ENCODE measurements at regions not wholly inside any gene's neighbourhood (a gene's known extent, or its start where the extent isn't known, plus 50 kb on each side); places are given as distances from the start of the nearest gene placed in this dataset.
"Not testable (repeated sequence)": the region's sequence is repeated elsewhere in the genome, so short reads cannot be mapped to it uniquely, and the experiment has no call there.

- Histone ChIP-seq H4K20me1 (ENCODE audit: insufficient read depth, low read length) (no peaks in the 10 kb centered on the region), H2AFZ (ENCODE audit: low read depth, low read length) (no peak overlapping the region), H3K9ac (ENCODE audit: low read depth, low read length) (no peak overlapping the region), H3K27ac (ENCODE audit: low read length) (no peak overlapping the region), H3K36me3 (ENCODE audit: insufficient read depth, low read length) (peaks cover 27% of the 10 kb centered on the region), H3K4me1 (ENCODE audit: insufficient read depth, low read length) (no peaks in the 10 kb centered on the region), H3K27me3 (ENCODE audit: insufficient read depth, low read length, poor library complexity) (no peaks in the 10 kb centered on the region), H3K4me2 (ENCODE audit: insufficient read depth, low read length) (no peak overlapping the region), H3K4me3 (ENCODE audit: low read depth in 1 of 2, low read length in 2 of 2) (no peak overlapping the region), H3K9me3 (ENCODE audit: insufficient read depth, low read length, severe bottlenecking) (peaks cover 31% of the 10 kb centered on the region), H3K79me2 (ENCODE audit: insufficient read depth, low read length) (no peaks in the 10 kb centered on the region)
- TF ChIP-seq CTCF (IDR thresholded peaks at IDR 0.05; ENCODE audit: borderline replicate concordance, extremely low read depth, low read length, poor library complexity, severe bottlenecking) = no peak
- no peak for TF ChIP-seq EZH2 (IDR thresholded peaks at IDR 0.05; ENCODE audit: borderline replicate concordance, low read depth, low read length, severe bottlenecking)
- ATAC-seq (ENCODE audit: insufficient read depth, low read depth) (no peak), DNase-seq (peak; percentile 25)
Observed at GRCh38 chr6:22173311-22173710, 123.5 kb downstream of the PRL start.

- Histone ChIP-seq H3K9me3 (ENCODE audit: insufficient read depth, low read length, severe bottlenecking) (peaks cover 21% of the 10 kb centered on the region), H3K36me3 (ENCODE audit: insufficient read depth, low read length) (peaks cover 24% of the 10 kb centered on the region)
- not testable (repeated sequence) for H3K4me2 ChIP-seq (ENCODE audit: insufficient read depth, low read length); H3K79me2 ChIP-seq (ENCODE audit: insufficient read depth, low read length); H3K9ac ChIP-seq (ENCODE audit: low read depth, low read length); H4K20me1 ChIP-seq (ENCODE audit: insufficient read depth, low read length); H3K27ac ChIP-seq (ENCODE audit: low read length); DNase-seq; ATAC-seq (ENCODE audit: insufficient read depth, low read depth); H2AFZ ChIP-seq (ENCODE audit: low read depth, low read length); H3K4me1 ChIP-seq (ENCODE audit: insufficient read depth, low read length); H3K27me3 ChIP-seq (ENCODE audit: insufficient read depth, low read length, poor library complexity); H3K4me3 ChIP-seq (ENCODE audit: low read depth in 1 of 2, low read length in 2 of 2)
Observed at GRCh38 chr6:22180250-22180649, 116.6 kb downstream of the PRL start.

DNA sequence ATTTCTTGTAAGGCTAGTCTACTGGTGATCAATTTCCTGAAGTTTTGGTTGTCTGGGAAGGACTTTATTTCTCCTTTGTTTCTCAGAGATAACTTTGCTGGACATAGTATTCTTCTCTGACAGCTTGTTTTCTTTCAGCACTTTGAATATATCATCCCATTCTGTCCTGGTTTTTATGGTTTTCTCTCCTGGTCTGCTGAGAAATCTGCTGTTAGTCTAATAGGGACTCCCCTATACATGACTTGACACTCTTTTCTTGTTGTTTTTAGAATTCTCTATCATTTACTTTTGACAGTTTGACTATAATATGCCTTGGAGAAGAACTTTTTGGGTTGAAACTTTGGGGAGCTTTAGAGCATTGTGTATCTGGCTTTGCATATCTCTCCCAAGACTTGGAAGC is 112.5 kb downstream of the PRL start:
- Histone ChIP-seq H4K20me1 (ENCODE audit: insufficient read depth, low read length) (no peaks in the 10 kb centered on the region), H3K36me3 (ENCODE audit: insufficient read depth, low read length) (peaks cover 24% of the 10 kb centered on the region), H3K4me3 (ENCODE audit: low read depth in 1 of 2, low read length in 2 of 2) (no peak overlapping the region), H3K79me2 (ENCODE audit: insufficient read depth, low read length) (no peaks in the 10 kb centered on the region), H3K27me3 (ENCODE audit: insufficient read depth, low read length, poor library complexity) (no peaks in the 10 kb centered on the region), H3K9ac (ENCODE audit: low read depth, low read length) (no peak overlapping the region), H3K4me1 (ENCODE audit: insufficient read depth, low read length) (no peaks in the 10 kb centered on the region), H3K27ac (ENCODE audit: low read length) (no peak overlapping the region), H2AFZ (ENCODE audit: low read depth, low read length) (no peak overlapping the region), H3K4me2 (ENCODE audit: insufficient read depth, low read length) (no peak overlapping the region), H3K9me3 (ENCODE audit: insufficient read depth, low read length, severe bottlenecking) (peaks cover 21% of the 10 kb centered on the region)
- ATAC-seq (ENCODE audit: insufficient read depth, low read depth) (no peak), DNase-seq (no peak)
- TF ChIP-seq CTCF (IDR thresholded peaks at IDR 0.05; ENCODE audit: borderline replicate concordance, extremely low read depth, low read length, poor library complexity, severe bottlenecking) (no peak), EZH2 (IDR thresholded peaks at IDR 0.05; ENCODE audit: borderline replicate concordance, low read depth, low read length, severe bottlenecking) (no peak)

GRCh38 chr6:22189946-22190345 is 106.9 kb downstream of the PRL start:
- Histone ChIP-seq H3K27ac (ENCODE audit: low read length) (no peak overlapping the region), H4K20me1 (ENCODE audit: insufficient read depth, low read length) (no peaks in the 10 kb centered on the region), H3K9ac (ENCODE audit: low read depth, low read length) (no peak overlapping the region), H3K4me3 (ENCODE audit: low read depth in 1 of 2, low read length in 2 of 2) (no peak overlapping the region), H3K36me3 (ENCODE audit: insufficient read depth, low read length) (peaks cover 10% of the 10 kb centered on the region; the same call in 1 of the 2 replicates), H3K4me2 (ENCODE audit: insufficient read depth, low read length) (no peak overlapping the region), H2AFZ (ENCODE audit: low read depth, low read length) (no peak overlapping the region), H3K79me2 (ENCODE audit: insufficient read depth, low read length) (no peaks in the 10 kb centered on the region), H3K4me1 (ENCODE audit: insufficient read depth, low read length) (peaks cover 4% of the 10 kb centered on the region; the same call in 1 of the 2 replicates), H3K9me3 (ENCODE audit: insufficient read depth, low read length, severe bottlenecking) (peaks cover 2% of the 10 kb centered on the region), H3K27me3 (ENCODE audit: insufficient read depth, low read length, poor library complexity) (no peaks in the 10 kb centered on the region)
- ATAC-seq (ENCODE audit: insufficient read depth, low read depth) (no peak), DNase-seq (no peak)
- TF ChIP-seq CTCF (IDR thresholded peaks at IDR 0.05; ENCODE audit: borderline replicate concordance, extremely low read depth, low read length, poor library complexity, severe bottlenecking) (no peak), EZH2 (IDR thresholded peaks at IDR 0.05; ENCODE audit: borderline replicate concordance, low read depth, low read length, severe bottlenecking) (no peak)
